ENCODE measurements at regions not wholly inside any gene's neighbourhood (a gene's known extent, or its start where the extent isn't known, plus 50 kb on each side); places are given as distances from the start of the nearest gene placed in this dataset.

GRCh38 chr4:182103614-182104319, 139.4 kb upstream of the TENM3 start:
- no peak for TF ChIP-seq CTCF (IDR thresholded peaks at IDR 0.05)
- no peak for TF ChIP-seq POLR2A (IDR thresholded peaks at IDR 0.05)

Measured in heart left ventricle (tissue), 13 donors.